A549 (cell line): ENCODE measurements at regions not wholly inside any gene's neighbourhood (a gene's known extent, or its start where the extent isn't known, plus 50 kb on each side); places are given as distances from the start of the nearest gene placed in this dataset.

Experiments used
- CHD4 ChIP-seq: fragments of 200-600 bp; sonication (generic); IDR thresholded peaks from 2 replicates; pipeline ENCODE4 v1.6.1; 2016; ENCODE audit warnings: antibody characterized with exemption, mild to moderate bottlenecking, borderline replicate concordance
- EP300 ChIP-seq, 2 experiments: fragments of >200 bp; sonication (Bioruptor Twin); formaldehyde crosslinking; IDR thresholded peaks; 2 replicates in 1 of 2; 3 replicates in 1 of 2; pipeline ENCODE4 v1.6.1; 2016 to 2017
- RAD21 ChIP-seq, 2 experiments: fragments of >200 bp in 1 of 2; sonication (Bioruptor Twin) in 1 of 2; formaldehyde crosslinking in 1 of 2; IDR thresholded peaks in 1 of 2; conservative IDR thresholded peaks in 1 of 2; 2 replicates in 1 of 2; 3 replicates in 1 of 2; pipeline ENCODE4 v1.6.1; 2012 to 2018; ENCODE audit warnings: inconsistent platforms in 1 of 2
- RFX5 ChIP-seq: fragments of 450-650 bp; IDR thresholded peaks from 2 replicates; pipeline ENCODE4 v1.7.1; 2014; ENCODE audit warnings: antibody characterized with exemption, mild to moderate bottlenecking, moderate library complexity
- TF ChIP-seq, protein P1 (sequence below): fragments of >200 bp; sonication (Bioruptor Twin); formaldehyde crosslinking; IDR thresholded peaks from 3 replicates; pipeline ENCODE4 v1.5.1; 2016
- TF ChIP-seq, protein P2 (sequence below): IDR thresholded peaks from 2 replicates; pipeline ENCODE4 v1.6.1; 2012

DNA sequence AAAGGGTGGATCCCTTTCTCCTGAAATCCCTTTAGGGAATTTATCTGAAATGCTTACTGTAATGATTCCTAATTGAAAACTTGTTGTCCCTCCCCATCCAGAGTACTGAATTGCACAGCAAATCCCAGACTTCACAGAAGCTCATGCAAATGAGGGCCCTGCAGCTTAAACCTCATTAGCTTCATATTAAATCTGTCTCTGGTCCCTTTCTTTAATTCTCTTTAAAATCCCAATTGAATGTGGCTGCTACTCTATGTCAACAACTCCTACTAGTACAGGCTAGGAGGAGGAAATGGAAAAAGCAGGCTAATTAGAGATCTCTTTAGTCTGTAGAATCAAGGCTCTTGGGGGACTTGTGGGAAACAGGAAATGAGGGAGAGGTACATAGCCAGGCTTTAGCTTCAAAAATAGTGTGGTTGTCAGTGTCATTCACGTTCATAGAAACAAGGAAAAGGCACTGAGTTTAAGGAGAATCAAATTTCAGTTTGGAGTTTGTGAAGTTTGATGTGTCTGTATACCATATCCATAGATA lies 191.3 kb upstream of the PRDM9 start:
- TF ChIP-seq, protein P1, sequence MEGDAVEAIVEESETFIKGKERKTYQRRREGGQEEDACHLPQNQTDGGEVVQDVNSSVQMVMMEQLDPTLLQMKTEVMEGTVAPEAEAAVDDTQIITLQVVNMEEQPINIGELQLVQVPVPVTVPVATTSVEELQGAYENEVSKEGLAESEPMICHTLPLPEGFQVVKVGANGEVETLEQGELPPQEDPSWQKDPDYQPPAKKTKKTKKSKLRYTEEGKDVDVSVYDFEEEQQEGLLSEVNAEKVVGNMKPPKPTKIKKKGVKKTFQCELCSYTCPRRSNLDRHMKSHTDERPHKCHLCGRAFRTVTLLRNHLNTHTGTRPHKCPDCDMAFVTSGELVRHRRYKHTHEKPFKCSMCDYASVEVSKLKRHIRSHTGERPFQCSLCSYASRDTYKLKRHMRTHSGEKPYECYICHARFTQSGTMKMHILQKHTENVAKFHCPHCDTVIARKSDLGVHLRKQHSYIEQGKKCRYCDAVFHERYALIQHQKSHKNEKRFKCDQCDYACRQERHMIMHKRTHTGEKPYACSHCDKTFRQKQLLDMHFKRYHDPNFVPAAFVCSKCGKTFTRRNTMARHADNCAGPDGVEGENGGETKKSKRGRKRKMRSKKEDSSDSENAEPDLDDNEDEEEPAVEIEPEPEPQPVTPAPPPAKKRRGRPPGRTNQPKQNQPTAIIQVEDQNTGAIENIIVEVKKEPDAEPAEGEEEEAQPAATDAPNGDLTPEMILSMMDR, result no peak
- TF ChIP-seq EP300 (IDR thresholded peaks at IDR 0.05) (no peak), CHD4 (no peak), RFX5 (no peak), RAD21 (conservative IDR thresholded peaks at IDR 0.05 in 1 of 2, IDR thresholded peaks at IDR 0.05 in 1 of 2) (no peak)
- TF ChIP-seq, protein P2, sequence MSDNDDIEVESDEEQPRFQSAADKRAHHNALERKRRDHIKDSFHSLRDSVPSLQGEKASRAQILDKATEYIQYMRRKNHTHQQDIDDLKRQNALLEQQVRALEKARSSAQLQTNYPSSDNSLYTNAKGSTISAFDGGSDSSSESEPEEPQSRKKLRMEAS, result no peak
